SK-N-SH treated with all-trans-retinoic acid at 6 μM for 48 hours (cell line): ENCODE measurements at regions not wholly inside any gene's neighbourhood (a gene's known extent, or its start where the extent isn't known, plus 50 kb on each side); places are given as distances from the start of the nearest gene placed in this dataset.

ENCODE experiments used
- ISL1 ChIP-seq: fragments of 250-450 bp; sonication (Bioruptor Pico); IDR thresholded peaks from 2 replicates; pipeline ENCODE4 v2.1.2; 2022; ENCODE audit warnings: mild to moderate bottlenecking, moderate library complexity
- OSR1 ChIP-seq: fragments of 250-450 bp; sonication (Bioruptor Pico); IDR thresholded peaks from 2 replicates; pipeline ENCODE4 v1.8.0; 2022; ENCODE audit warnings: moderate library complexity, mild to moderate bottlenecking, inconsistent platforms

DNA sequence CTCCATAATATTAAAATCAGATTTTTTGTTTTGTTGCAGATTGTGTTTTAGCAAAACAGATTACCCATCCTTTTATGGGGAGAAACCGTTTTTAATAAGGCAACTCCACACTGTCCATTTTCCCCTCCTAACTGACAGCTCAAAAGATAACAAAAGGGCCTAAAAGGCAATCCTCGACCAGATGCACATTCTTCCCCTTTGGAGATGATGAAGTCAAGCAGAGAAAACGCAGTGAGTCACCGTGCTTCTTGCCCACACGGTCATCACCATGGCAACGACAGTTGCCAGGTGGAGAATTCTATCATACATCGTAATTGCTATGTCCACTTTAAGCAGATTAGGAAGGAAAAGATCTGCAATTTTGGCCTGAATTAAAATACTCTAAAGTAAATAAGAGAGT is 96.4 kb downstream of the DIRAS2 start:
- no peak for TF ChIP-seq OSR1 (CRISPR knock-in tag)
- TF ChIP-seq ISL1 (CRISPR knock-in tag): peak; percentile 95
